ENCODE measurements at regions not wholly inside any gene's neighbourhood (a gene's known extent, or its start where the extent isn't known, plus 50 kb on each side); places are given as distances from the start of the nearest gene placed in this dataset.

GRCh38 chrX:10756441-10756840, 136.1 kb upstream of the MID1 start (continued):
- TF ChIP-seq CTCF (IDR thresholded peaks at IDR 0.05; ENCODE audit: low read depth, low read length, missing input control) = no peak
- no peak for TF ChIP-seq YY1 (IDR thresholded peaks at IDR 0.05)
- no peak for TF ChIP-seq ATF3 (IDR thresholded peaks at IDR 0.05)
- TF ChIP-seq HNF4G (IDR thresholded peaks at IDR 0.05) = no peak
- TF ChIP-seq NR2F2 (IDR thresholded peaks at IDR 0.05) = no peak

GRCh38 chrX:10759141-10759799, 138.9 kb upstream of the MID1 start:
- Histone ChIP-seq H3K4me1 (ENCODE audit: control insufficient read depth in 4 of 4, insufficient read depth in 4 of 4, low read length in 3 of 4) (no peaks in the 10 kb centered on the region), H3K27ac (ENCODE audit: low read depth in 1 of 2, low read length in 2 of 2) (no peak overlapping the region), H3K9me3 (ENCODE audit: control insufficient read depth in 4 of 4, low read length in 3 of 4) (no peaks in the 10 kb centered on the region), H3K9ac (ENCODE audit: low read depth in 1 of 2, low read length in 2 of 2) (no peak overlapping the region), H3K27me3 (ENCODE audit: control insufficient read depth in 4 of 4, insufficient read depth in 4 of 4, low read length in 3 of 4) (no peaks in the 10 kb centered on the region), H3K4me3 (ENCODE audit: low read depth in 1 of 3, low read length in 3 of 3) (no peak overlapping the region), H3K36me3 (ENCODE audit: control insufficient read depth in 4 of 4, insufficient read depth in 3 of 4, low read depth in 1 of 4, low read length in 3 of 4) (no peaks in the 10 kb centered on the region)
- WGBS = 76% methylated on average over 10 of the region's 10 CpGs
- DNase-seq (ENCODE audit: low spot score) = no peak
- no peak for TF ChIP-seq NR2F2 (IDR thresholded peaks at IDR 0.05)
- no peak for TF ChIP-seq REST (IDR thresholded peaks at IDR 0.05)

GRCh38 chrX:10761447-10761846, 141.1 kb upstream of the MID1 start:
- Histone ChIP-seq H3K27ac (ENCODE audit: low read depth in 1 of 2, low read length in 2 of 2) (no peak overlapping the region), H3K27me3 (ENCODE audit: control insufficient read depth in 4 of 4, insufficient read depth in 4 of 4, low read length in 3 of 4) (no peaks in the 10 kb centered on the region), H3K9ac (ENCODE audit: low read depth in 1 of 2, low read length in 2 of 2) (no peak overlapping the region), H3K4me3 (ENCODE audit: low read depth in 1 of 3, low read length in 3 of 3) (no peak overlapping the region), H3K9me3 (ENCODE audit: control insufficient read depth in 4 of 4, low read length in 3 of 4) (no peaks in the 10 kb centered on the region), H3K36me3 (ENCODE audit: control insufficient read depth in 4 of 4, insufficient read depth in 3 of 4, low read depth in 1 of 4, low read length in 3 of 4) (no peaks in the 10 kb centered on the region), H3K4me1 (ENCODE audit: control insufficient read depth in 4 of 4, insufficient read depth in 4 of 4, low read length in 3 of 4) (no peaks in the 10 kb centered on the region)
- TF ChIP-seq FOXA1 (IDR thresholded peaks at IDR 0.05) (no peak), HNF4A (conservative IDR thresholded peaks at IDR 0.05) (no peak), EGR1 (IDR thresholded peaks at IDR 0.05; ENCODE audit: low read depth in 2 of 2) (no peak), NR2F2 (IDR thresholded peaks at IDR 0.05) (no peak), ZBTB33 (IDR thresholded peaks at IDR 0.05) (no peak), HNF4G (IDR thresholded peaks at IDR 0.05) (no peak), YY1 (IDR thresholded peaks at IDR 0.05) (no peak), JUND (IDR thresholded peaks at IDR 0.05) (no peak), FOXA2 (IDR thresholded peaks at IDR 0.05) (no peak), MAX (IDR thresholded peaks at IDR 0.05) (no peak), CTCF (IDR thresholded peaks at IDR 0.05; ENCODE audit: low read depth, low read length, missing input control) (no peak), SP1 (IDR thresholded peaks at IDR 0.05) (no peak), RXRA (IDR thresholded peaks at IDR 0.05) (no peak)
- WGBS = 82% methylated on average over 1 of the region's 1 CpG
- DNase-seq (ENCODE audit: low spot score) = no peak
